Endothelial cell of umbilical vein (primary cell): ENCODE measurements at regions not wholly inside any gene's neighbourhood (a gene's known extent, or its start where the extent isn't known, plus 50 kb on each side); places are given as distances from the start of the nearest gene placed in this dataset.

ENCODE experiments used
- TF ChIP-seq, protein P1 (sequence below), 2 donors: IDR thresholded peaks; 1 replicate in 1 of 2; 2 replicates in 1 of 2; pipeline ENCODE4 v1.5.1; 2011; ENCODE audit warnings: low read length in 2 of 2, mild to moderate bottlenecking in 2 of 2, moderate library complexity in 2 of 2, control low read depth in 1 of 2, inconsistent platforms in 1 of 2, low read depth in 1 of 2; ENCODE audit not compliant: insufficient read depth in 1 of 2; ENCODE audit errors: extremely low read depth in 1 of 2
- TF ChIP-seq, protein P2 (sequence below): IDR thresholded peaks from 2 replicates; pipeline ENCODE4 v1.6.1; 2011; ENCODE audit not compliant: insufficient read depth, insufficient read length

DNA sequence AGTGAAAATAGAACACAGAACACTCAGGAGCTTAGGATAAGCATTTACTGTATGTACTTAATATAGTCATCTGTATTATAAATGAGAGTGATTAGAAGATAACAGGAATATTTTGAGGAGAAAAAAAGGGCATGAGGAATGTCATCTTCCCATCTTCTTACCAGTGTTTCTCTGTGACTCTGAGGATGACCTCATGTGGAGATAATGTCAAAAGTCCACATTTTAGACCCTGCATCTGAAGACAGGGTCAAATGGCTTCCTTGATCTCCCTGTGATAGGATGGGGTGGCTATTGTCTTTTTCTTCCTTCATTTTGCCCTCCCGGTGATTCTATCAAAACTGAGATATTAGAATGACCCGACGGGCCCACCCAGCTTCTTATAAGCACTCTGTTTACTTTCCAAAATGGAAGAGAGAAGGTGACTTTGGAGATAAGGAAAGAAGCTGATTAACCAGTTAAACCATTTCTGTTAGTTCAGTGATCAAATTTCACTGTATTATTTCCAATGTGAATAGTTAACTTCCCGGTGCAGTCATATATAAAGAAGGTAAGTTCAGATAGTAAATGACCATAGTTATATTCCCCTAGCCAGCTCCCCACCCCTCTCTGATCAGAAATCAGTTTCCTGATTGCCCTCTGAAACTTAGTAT is 115.7 kb upstream of the SALL4 start:
- TF ChIP-seq, protein P1, sequence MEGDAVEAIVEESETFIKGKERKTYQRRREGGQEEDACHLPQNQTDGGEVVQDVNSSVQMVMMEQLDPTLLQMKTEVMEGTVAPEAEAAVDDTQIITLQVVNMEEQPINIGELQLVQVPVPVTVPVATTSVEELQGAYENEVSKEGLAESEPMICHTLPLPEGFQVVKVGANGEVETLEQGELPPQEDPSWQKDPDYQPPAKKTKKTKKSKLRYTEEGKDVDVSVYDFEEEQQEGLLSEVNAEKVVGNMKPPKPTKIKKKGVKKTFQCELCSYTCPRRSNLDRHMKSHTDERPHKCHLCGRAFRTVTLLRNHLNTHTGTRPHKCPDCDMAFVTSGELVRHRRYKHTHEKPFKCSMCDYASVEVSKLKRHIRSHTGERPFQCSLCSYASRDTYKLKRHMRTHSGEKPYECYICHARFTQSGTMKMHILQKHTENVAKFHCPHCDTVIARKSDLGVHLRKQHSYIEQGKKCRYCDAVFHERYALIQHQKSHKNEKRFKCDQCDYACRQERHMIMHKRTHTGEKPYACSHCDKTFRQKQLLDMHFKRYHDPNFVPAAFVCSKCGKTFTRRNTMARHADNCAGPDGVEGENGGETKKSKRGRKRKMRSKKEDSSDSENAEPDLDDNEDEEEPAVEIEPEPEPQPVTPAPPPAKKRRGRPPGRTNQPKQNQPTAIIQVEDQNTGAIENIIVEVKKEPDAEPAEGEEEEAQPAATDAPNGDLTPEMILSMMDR (IDR thresholded peaks at IDR 0.05; ENCODE audit: extremely low read depth in 1 of 2, insufficient read depth in 1 of 2, low read depth in 1 of 2, low read length in 2 of 2), result no peak
- TF ChIP-seq, protein P2, sequence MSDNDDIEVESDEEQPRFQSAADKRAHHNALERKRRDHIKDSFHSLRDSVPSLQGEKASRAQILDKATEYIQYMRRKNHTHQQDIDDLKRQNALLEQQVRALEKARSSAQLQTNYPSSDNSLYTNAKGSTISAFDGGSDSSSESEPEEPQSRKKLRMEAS, result no peak
